ENCODE measurements at regions not wholly inside any gene's neighbourhood (a gene's known extent, or its start where the extent isn't known, plus 50 kb on each side); places are given as distances from the start of the nearest gene placed in this dataset.
"Not testable (repeated sequence)": the region's sequence is repeated elsewhere in the genome, so short reads cannot be mapped to it uniquely, and the experiment has no call there.

GRCh38 chrX:121457096-121457495 is 409.7 kb downstream of the GLUD2 start:
- no peak for DNase-seq

GRCh38 chrX:121479406-121479805 is 432.0 kb downstream of the GLUD2 start:
- no peak for DNase-seq

DNA sequence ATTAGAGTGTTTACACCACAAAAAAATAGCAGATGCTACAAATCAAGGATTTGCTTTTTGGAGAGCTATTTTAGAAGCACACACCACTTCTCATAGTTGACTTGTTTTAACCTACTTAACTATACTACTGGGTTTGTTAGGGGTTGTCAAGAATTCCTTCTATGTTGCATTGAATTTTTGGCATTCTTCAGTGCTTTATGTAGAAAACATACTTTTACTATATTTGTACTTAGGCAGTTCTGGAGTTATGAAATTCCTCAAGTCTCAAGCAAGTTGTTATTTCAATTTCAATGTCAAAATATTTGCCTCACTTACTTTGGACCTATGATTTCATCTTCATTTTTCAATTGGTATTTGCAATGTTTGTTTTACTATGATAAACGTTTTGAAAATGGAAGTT is 449.6 kb downstream of the GLUD2 start:
- DNase-seq = no peak

GRCh38 chrX:121504153-121504552 is 456.7 kb downstream of the GLUD2 start:
- peak; percentile 0 for DNase-seq

- DNase-seq = no peak
Observed at GRCh38 chrX:121546317-121546716, 498.9 kb downstream of the GLUD2 start.

DNA sequence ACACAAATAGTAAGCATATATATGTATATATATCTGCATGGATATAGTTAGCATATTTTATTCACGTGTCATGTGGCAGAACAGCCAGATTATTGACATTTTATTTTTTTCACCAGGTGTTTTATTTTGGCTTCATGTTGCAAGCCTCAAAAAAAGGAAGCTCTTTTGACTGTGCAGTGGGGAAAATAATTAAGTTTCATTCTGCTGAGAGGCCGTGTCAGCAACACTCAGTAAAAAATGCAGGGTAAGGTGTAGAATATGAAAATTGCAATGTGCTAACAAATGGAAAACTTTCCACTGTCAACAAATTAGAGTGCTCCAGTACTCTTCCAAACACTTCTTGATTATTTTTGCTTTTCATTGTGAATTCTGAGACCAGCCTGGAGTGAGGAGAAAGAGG is 511.5 kb downstream of the GLUD2 start:
- DNase-seq = no peak

DNA sequence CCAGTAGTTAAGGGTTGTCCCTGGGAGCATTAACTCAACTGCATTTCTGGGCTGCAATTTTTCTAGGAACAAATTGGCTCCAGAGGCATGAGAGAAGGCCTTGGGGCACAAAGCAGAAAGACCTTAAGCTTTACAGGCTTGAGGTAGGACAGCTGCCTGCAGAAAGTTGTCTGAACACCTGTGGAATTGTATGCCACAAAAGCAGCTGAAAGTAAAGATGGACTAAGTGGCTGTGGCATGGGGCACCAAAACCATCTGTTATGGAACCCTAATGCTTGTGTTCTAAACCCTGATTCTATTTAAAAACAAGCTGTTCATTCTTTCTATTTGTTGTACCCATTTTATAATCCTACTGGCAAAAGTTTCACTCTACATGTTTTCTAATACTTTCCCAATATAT is 515.2 kb downstream of the GLUD2 start:
- DNase-seq = no peak

DNA sequence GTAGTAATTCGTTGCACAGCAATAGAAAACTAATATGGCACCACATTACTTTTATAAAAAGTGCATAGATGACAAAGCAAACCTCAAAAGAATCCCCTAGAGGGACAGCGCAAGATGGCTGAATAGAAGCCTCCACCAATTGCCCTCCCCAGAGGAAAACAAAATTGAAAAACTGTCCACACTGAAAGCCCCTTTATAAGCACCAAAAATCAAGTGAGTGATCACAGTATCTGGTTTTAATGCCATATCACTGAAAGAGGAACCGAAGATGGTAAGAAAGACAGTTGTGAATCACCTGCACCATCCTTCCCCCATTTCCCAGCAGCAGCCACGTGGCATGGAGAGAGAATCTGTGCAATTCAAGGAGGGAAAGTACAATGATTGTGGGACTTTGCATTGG is 522.2 kb downstream of the GLUD2 start:
- DNase-seq = no peak

DNA sequence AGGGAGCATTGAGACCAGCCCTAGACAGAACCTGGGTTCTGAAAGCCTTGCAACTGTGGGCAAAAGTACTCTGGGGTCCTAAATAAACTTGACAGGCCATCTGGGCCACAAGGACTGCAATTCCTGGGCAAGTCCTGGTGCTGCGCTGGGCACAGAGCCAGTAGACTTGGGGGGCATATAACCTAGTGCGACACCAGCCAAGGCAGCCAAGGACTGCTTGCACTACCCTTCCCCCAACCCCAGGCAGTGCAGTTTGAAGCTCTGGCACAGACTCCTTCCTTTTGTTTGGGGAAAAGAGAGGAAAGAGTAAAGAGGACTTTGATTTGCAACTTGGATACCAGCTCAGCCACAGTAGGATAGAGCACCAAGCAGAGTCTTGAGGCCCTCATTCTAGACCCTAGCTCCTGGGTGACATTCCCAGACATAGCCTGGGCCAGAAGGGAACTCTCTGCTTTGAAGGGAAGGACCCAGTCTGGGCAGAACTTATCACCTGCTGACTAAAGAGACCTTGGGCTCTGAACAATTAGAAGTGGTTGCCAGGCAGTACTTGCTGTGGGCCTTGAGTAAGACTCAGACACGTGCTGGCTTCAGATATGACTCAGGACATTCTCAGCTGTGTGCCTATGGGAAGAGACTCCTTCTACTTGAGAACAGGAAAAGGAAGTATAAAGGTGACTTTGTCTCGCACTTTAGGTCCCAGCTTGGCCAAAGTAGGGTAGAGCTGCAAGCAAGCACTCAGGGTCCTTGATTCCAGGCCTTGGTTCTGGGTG is 522.8 kb downstream of the GLUD2 start:
- no peak for DNase-seq

GRCh38 chrX:121571333-121571732 is 523.9 kb downstream of the GLUD2 start:
- DNase-seq = no peak

GRCh38 chrX:121574384-121574783 is 527.0 kb downstream of the GLUD2 start:
- not testable (repeated sequence) for DNase-seq

DNA sequence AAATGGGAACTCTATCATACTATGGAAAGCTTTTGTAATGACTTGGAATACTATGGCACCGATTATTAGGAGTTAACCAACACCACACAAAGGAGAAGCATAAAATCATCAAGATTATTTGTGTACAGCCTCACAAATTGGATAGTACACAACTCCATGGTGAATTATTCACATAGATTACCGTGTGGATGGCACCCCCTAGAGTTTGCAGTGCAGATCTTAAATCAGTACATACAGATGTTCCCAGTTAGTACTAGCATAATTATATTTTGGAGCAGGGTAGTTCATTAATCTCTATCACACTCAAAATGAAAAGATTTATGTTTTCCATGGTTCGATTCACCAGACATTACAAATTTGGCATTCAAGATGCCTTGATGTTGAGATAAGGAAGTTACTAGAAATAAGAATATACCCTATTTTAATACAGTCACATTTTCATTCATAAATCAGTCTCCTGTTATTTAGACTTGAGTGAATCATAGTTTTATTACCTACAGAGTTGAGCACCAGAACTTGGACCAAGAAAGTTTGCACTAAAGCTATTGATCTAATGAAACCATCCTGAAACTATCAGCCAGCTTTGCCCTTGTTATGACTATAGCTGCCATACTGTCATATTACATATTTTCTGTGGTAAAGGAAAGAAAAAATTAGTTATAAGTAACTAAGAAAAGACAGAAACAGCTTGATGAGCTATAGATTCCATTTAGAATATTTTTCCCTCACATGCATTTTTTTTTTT is 531.8 kb downstream of the GLUD2 start:
- DNase-seq = no peak

DNA sequence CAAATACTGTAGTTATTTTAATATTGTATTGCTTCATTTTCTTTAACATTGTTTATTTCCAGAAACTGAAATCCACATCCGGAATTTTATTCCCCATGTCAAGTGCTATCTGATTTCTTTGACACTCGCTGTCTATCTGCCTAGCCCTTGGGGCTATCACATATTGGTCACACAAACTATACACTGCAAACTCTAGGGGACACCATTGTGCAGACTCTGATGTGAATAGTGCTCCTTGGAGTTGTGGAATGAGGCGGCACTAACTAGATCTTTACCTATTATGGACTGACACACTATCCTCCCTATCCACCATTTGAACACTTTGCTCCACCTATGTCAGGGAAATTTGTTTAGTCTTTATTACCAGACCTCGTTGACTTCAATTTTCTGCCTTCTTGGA is 534.5 kb downstream of the GLUD2 start:
- DNase-seq = no peak

GRCh38 chrX:121585626-121586025 is 538.2 kb downstream of the GLUD2 start:
- DNase-seq = no peak

DNA sequence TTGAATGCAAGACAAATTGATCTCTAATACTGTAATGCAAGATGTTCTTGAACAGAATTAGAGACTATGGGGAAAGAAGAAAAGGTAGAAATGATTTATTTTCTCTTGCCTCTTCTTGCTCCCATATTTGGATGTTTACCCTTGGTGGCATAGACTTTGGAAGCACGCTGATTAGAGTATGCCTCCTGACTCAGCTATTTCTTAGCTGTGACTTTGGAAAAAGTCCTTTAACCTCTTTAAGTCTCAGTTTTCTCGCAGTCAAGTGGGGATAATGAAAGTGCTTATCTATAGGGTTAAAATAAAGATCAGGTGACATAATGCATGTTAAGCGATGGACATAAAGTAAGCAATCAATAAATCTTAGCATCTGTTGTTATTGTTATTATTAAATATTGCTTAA is 545.5 kb downstream of the GLUD2 start:
- DNase-seq = no peak

DNA sequence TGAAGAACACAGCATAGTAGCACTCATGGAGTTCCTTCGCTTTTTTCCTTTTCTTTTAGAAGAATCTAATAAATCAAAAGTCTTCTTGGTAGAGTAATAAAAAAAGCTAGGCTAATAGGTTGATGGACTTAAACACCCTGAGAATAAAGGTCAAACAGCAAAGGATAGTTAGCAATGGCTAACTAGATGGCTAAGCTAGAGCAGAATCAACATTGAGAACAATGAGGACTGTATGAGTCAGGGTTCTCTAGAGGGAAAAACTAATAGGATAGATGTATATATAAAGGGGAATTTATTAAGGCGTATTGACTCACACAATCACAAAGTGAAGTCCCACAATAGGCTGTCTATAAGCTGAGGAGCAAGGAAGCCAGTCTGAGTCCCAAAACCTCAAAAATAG is 550.9 kb downstream of the GLUD2 start:
- no peak for DNase-seq

DNA sequence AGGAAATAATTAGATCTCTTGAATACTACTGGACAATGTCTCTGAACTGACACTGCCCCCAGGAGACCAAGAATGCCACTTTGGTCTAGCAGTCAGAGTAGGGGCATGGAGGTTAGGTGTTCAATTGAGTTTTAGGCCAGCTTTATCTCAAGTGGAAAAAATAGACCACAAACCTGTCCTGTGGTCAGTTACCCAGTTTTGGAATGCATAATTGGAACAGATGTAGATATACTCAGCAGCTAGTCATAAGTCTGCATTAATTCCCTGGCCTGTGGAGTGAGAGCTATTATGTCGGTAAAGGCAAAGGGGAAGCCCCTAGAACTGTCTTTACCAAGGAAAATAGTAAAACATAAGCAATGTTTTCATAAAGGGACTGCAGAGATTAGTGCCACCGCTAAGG is 587.7 kb downstream of the GLUD2 start:
- DNase-seq = no peak

DNA sequence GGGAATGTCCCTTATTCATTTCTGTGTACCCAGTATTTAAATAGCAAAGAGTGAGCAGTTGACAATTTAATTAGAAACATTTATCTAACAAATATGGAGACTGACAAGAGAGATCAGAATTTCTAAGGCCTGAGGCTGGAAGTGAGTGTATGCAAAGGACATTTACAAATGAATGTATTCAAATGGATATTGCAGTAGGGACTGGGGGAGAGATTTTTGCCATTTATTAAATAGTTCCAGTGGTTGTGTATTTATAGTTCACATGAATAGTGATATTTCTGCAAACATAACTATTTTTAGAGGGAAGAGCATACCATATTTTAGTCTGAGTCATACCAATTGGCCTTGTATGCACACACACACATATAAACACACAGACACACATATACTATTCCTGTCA is 592.4 kb downstream of the GLUD2 start:
- DNase-seq = no peak

GRCh38 chrX:121641560-121641959 is 594.1 kb downstream of the GLUD2 start:
- no peak for DNase-seq

GRCh38 chrX:121642415-121642814 is 595.0 kb downstream of the GLUD2 start:
- no peak for DNase-seq

DNA sequence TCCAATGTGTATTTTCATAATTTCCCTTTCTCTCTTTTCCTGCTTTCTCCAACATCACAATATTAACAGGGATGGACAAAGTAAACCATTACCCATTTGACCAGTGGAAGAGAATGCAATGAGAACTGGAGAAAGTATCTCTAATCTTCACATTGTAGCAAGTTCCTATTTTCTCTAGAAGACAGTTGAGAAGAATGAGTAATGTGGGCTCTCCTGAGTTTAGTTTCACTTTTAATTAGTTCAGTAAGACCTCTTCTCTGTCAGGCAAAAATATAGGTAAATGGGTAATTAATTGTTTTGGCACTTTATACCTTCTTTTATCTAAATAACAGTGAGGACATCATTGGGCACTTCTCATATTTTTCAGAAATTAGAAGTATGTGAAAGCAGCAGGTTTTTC is 602.0 kb downstream of the GLUD2 start:
- no peak for DNase-seq

GRCh38 chrX:121655276-121655675 is 607.9 kb downstream of the GLUD2 start:
- DNase-seq = no peak

DNA sequence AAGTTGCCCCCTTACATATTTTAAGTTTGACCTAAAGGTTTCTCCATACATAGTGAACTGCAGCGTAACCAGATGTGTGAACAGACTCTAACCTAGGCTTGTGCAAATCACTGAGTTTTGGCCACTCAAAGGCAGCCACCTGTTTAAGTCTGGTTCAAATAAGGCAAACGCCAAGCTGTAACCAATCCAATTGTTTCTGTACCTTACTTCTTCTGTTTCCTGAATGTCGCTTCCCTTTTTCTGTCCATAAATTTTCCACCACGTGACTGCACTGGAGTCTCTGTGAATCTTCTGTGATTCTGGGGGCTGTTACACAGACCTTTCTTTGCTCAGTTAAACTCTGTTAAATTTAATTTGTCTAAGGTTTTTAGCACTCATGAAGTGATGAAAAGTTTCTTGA is 618.8 kb downstream of the GLUD2 start:
- DNase-seq = no peak

DNA sequence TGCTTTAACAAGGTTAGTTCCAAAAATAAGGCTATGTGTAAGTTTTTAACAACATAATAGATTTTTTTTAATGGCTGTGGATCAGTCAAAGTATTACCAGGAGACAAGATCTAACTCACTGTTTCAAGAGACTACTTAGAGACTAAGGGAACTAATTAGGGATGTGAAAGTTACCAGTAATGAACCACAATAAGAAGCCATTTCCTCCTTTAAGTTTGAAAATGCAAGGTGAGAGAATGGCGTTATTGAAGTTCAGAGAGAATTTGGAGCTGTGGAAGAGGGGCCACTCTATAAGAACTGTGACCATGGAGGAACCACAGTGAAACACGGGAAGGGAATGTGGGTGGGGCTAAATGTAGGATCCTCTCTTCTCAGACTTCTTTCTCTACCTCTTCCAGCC is 624.2 kb downstream of the GLUD2 start:
- DNase-seq = peak; percentile 1

DNA sequence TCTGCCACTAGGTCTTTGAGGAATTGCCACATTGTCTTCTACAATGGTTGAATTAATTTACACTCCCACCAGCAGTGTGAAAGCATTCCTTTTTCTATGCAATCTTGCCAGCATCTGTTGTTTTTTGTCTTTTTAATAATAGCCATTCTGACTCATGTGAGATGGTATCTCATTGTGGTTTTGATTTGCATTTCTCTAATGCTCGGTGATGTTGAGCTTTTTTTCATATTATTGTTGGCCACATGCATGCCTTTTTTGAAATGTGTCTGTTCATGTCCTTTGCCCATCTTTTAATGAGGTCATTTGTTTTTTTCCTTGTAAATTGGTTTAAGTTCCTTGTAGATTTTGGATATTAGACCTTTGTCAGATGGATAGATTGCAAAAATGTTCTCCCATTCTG is 661.8 kb downstream of the GLUD2 start:
- not testable (repeated sequence) for DNase-seq
